Liver (tissue), 8 donors: ENCODE measurements at regions not wholly inside any gene's neighbourhood (a gene's known extent, or its start where the extent isn't known, plus 50 kb on each side); places are given as distances from the start of the nearest gene placed in this dataset.

Experiments used
- DNase-seq: peaks from one replicate; pipeline ENCODE4 v3.0.0-alpha.2; 2017; ENCODE audit warnings: low spot score
- H3K27ac ChIP-seq, 2 donors: one replicate each; pipeline ENCODE4 v1.7.0; 2013; ENCODE audit warnings: inconsistent platforms in 2 of 2, low read length in 2 of 2, control low read depth in 1 of 2, low read depth in 1 of 2, mild to moderate bottlenecking in 1 of 2
- H3K27me3 ChIP-seq, 4 donors: one replicate each; pipeline versions ENCODE4 v1.6.1 to v1.7.0; 2013; ENCODE audit warnings: low read length in 3 of 4, inconsistent platforms in 1 of 4, mild to moderate bottlenecking in 1 of 4, moderate library complexity in 1 of 4; ENCODE audit not compliant: control insufficient read depth in 4 of 4, insufficient read depth in 4 of 4
- H3K36me3 ChIP-seq, 4 donors: one replicate each; pipeline versions ENCODE4 v1.6.1 to v1.7.0; 2013; ENCODE audit warnings: low read length in 3 of 4, mild to moderate bottlenecking in 3 of 4, low read depth in 1 of 4, moderate library complexity in 1 of 4; ENCODE audit not compliant: control insufficient read depth in 4 of 4, insufficient read depth in 3 of 4
- H3K4me1 ChIP-seq, 4 donors: one replicate each; pipeline versions ENCODE4 v1.6.1 to v1.7.0; 2013; ENCODE audit warnings: low read length in 3 of 4, mild to moderate bottlenecking in 3 of 4, moderate library complexity in 1 of 4; ENCODE audit not compliant: control insufficient read depth in 4 of 4, insufficient read depth in 4 of 4
- H3K4me3 ChIP-seq, 3 donors: one replicate each; pipeline versions ENCODE4 v1.6.1 to v1.7.0; 2013; ENCODE audit warnings: low read length in 3 of 3, control low read depth in 1 of 3, low read depth in 1 of 3, mild to moderate bottlenecking in 1 of 3
- H3K9ac ChIP-seq, 2 donors: one replicate each; pipeline ENCODE4 v1.7.0; 2013; ENCODE audit warnings: low read length in 2 of 2, mild to moderate bottlenecking in 2 of 2, moderate library complexity in 2 of 2, control low read depth in 1 of 2, low read depth in 1 of 2
- H3K9me3 ChIP-seq, 4 donors: one replicate each; pipeline versions ENCODE4 v1.6.1 to v1.7.0; 2013; ENCODE audit warnings: low read length in 3 of 4; ENCODE audit not compliant: control insufficient read depth in 4 of 4
- ATF3 ChIP-seq: IDR thresholded peaks from 2 replicates; pipeline ENCODE4 v1.6.1; 2016; ENCODE audit warnings: antibody characterized with exemption
- CTCF ChIP-seq: fragments of 150-350 bp; IDR thresholded peaks from 2 replicates; pipeline ENCODE4 v1.5.1; 2017; ENCODE audit warnings: improper control_type of control experiment, low read depth, low read length; ENCODE audit not compliant: missing input control
- EGR1 ChIP-seq, 2 donors: IDR thresholded peaks; 2 replicates each; pipeline ENCODE4 v1.6.1; 2016 to 2018; ENCODE audit warnings: antibody characterized with exemption in 2 of 2, low read depth in 2 of 2
- FOXA1 ChIP-seq: IDR thresholded peaks from 2 replicates; pipeline ENCODE4 v1.6.1; 2016; ENCODE audit warnings: antibody characterized with exemption
- FOXA2 ChIP-seq: IDR thresholded peaks from 2 replicates; pipeline ENCODE4 v1.6.1; 2016; ENCODE audit warnings: antibody characterized with exemption
- GABPA ChIP-seq, 2 donors: IDR thresholded peaks in 1 of 2; conservative IDR thresholded peaks in 1 of 2; 2 replicates each; pipeline ENCODE4 v1.6.1; 2016; ENCODE audit warnings: antibody characterized with exemption in 2 of 2, mild to moderate bottlenecking in 1 of 2, moderate library complexity in 1 of 2
- HNF4A ChIP-seq, 2 donors: conservative IDR thresholded peaks; 2 replicates each; pipeline ENCODE4 v1.6.1; 2016; ENCODE audit warnings: antibody characterized with exemption in 2 of 2, mild to moderate bottlenecking in 2 of 2
- HNF4G ChIP-seq: IDR thresholded peaks from 2 replicates; pipeline ENCODE4 v1.6.1; 2016; ENCODE audit warnings: antibody characterized with exemption
- JUND ChIP-seq, 2 donors: IDR thresholded peaks; 2 replicates each; pipeline ENCODE4 v1.6.1; 2016; ENCODE audit warnings: antibody characterized with exemption in 2 of 2
- MAX ChIP-seq: IDR thresholded peaks from 2 replicates; pipeline ENCODE4 v1.6.1; 2016; ENCODE audit warnings: antibody characterized with exemption
- NR2F2 ChIP-seq: IDR thresholded peaks from 2 replicates; pipeline ENCODE4 v1.6.1; 2016; ENCODE audit warnings: antibody characterized with exemption
- RAD21 ChIP-seq, 2 donors: IDR thresholded peaks; 2 replicates each; pipeline ENCODE4 v1.6.1; 2016; ENCODE audit warnings: antibody characterized with exemption in 2 of 2, mild to moderate bottlenecking in 2 of 2
- REST ChIP-seq: IDR thresholded peaks from 2 replicates; pipeline ENCODE4 v1.6.1; 2016; ENCODE audit warnings: antibody characterized with exemption, mild to moderate bottlenecking
- RXRA ChIP-seq, 2 donors: IDR thresholded peaks; 2 replicates each; pipeline ENCODE4 v1.6.1; 2017 to 2018; ENCODE audit warnings: antibody characterized with exemption in 2 of 2, mild to moderate bottlenecking in 1 of 2
- SP1 ChIP-seq: IDR thresholded peaks from 2 replicates; pipeline ENCODE4 v1.6.1; 2018; ENCODE audit warnings: antibody characterized with exemption, mild to moderate bottlenecking
- TAF1 ChIP-seq: conservative IDR thresholded peaks from 2 replicates; pipeline ENCODE4 v1.6.1; 2016; ENCODE audit warnings: antibody characterized with exemption, mild to moderate bottlenecking
- YY1 ChIP-seq: IDR thresholded peaks from 2 replicates; pipeline ENCODE4 v1.6.1; 2016; ENCODE audit warnings: antibody characterized with exemption, mild to moderate bottlenecking
- ZBTB33 ChIP-seq: IDR thresholded peaks from 2 replicates; pipeline ENCODE4 v1.6.1; 2016; ENCODE audit warnings: antibody characterized with exemption
- WGBS: extraction: QIAGEN DNeasy Blood & Tissue Kit; methylation state at CpG from one replicate; pipeline ENCODE4 v1.1.7; 2013; 5-methylcytosine and 5-hydroxymethylcytosine counted together
- donor health status: healthy.
- donor health status: healthy.
- donor health status: healthy.
- donor health status: healthy.
- donor health status: healthy.

GRCh38 chr18:10037181-10037580 lies 123.4 kb downstream of the VAPA start:
- H3K4me1 ChIP-seq: no peaks in the 10 kb centered on the region

More at GRCh38 chr18:10037181-10037580, 123.4 kb downstream of the VAPA start:
- no peak overlapping the region for H3K9ac ChIP-seq
- DNase-seq: no peak
- peaks cover 0 to under 1% (median under 1%) of the 10 kb centered on the region in 4 donors for H3K9me3 ChIP-seq
- 88% methylated on average over 6 of the region's 6 CpGs for WGBS
- no peak overlapping the region for H3K4me3 ChIP-seq
- TF ChIP-seq FOXA2 (no peak), YY1 (no peak), MAX (no peak), NR2F2 (no peak), CTCF (no peak), HNF4G (no peak), REST (no peak), ATF3 (no peak), TAF1 (no peak), ZBTB33 (no peak), JUND (IDR thresholded peaks at IDR 0.05) (no peak), GABPA (IDR thresholded peaks at IDR 0.05 in 1 of 2, conservative IDR thresholded peaks at IDR 0.05 in 1 of 2) (no peak), HNF4A (conservative IDR thresholded peaks at IDR 0.05) (no peak), RXRA (IDR thresholded peaks at IDR 0.05) (no peak), FOXA1 (no peak), EGR1 (IDR thresholded peaks at IDR 0.05; ENCODE audit: low read depth in 2 of 2) (no peak), SP1 (no peak), RAD21 (IDR thresholded peaks at IDR 0.05) (no peak)
- no peaks in the 10 kb centered on the region for H3K27me3 ChIP-seq
- H3K36me3 ChIP-seq: no peaks in the 10 kb centered on the region
- H3K27ac ChIP-seq: no peak overlapping the region
